ENCODE measurements at regions not wholly inside any gene's neighbourhood (a gene's known extent, or its start where the extent isn't known, plus 50 kb on each side); places are given as distances from the start of the nearest gene placed in this dataset.

GRCh38 chr3:87370007-87370406 is 93.6 kb upstream of the POU1F1 start:
- FAIRE-seq = no peak
- no peak for TF ChIP-seq POLR2A (IDR thresholded peaks at IDR 0.05; ENCODE audit: low read depth, low read length)
- no peak for TF ChIP-seq POLR2AphosphoS5 (IDR thresholded peaks at IDR 0.05; ENCODE audit: low read depth, low read length)
- no peak for TF ChIP-seq TAF1 (IDR thresholded peaks at IDR 0.05; ENCODE audit: borderline replicate concordance, low read depth, low read length)
- no peak for DNase-seq (ENCODE audit: insufficient read length)

DNA sequence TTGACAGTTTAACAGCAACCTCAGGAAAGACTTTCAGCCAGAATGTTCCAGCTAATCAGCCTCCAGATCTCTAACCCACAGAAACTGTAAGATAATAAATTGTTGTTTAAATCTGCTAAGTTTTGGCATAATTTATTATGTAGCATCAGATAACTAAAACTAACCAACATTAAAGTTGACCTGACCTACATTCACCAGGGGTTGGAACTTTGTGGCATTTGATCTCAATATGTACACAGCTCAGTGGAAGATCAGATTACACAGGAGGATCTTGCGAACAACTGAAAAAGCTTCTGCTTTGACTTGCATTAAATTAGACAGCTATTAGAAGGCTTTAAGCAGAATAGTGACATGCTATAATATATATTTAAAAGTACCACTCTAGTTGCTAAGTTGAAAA is 91.4 kb upstream of the POU1F1 start:
- TF ChIP-seq TAF1 (IDR thresholded peaks at IDR 0.05; ENCODE audit: borderline replicate concordance, low read depth, low read length) = no peak
- no peak for TF ChIP-seq POLR2AphosphoS5 (IDR thresholded peaks at IDR 0.05; ENCODE audit: low read depth, low read length)
- no peak for TF ChIP-seq POLR2A (IDR thresholded peaks at IDR 0.05; ENCODE audit: low read depth, low read length)
- DNase-seq (ENCODE audit: insufficient read length) (no peak), FAIRE-seq (no peak)

GRCh38 chr3:87363721-87364120 is 87.3 kb upstream of the POU1F1 start:
- FAIRE-seq = no peak
- TF ChIP-seq TAF1 (IDR thresholded peaks at IDR 0.05; ENCODE audit: borderline replicate concordance, low read depth, low read length) (no peak), POLR2A (IDR thresholded peaks at IDR 0.05; ENCODE audit: low read depth, low read length) (no peak), POLR2AphosphoS5 (IDR thresholded peaks at IDR 0.05; ENCODE audit: low read depth, low read length) (no peak)
- no peak for DNase-seq (ENCODE audit: insufficient read length)

DNA sequence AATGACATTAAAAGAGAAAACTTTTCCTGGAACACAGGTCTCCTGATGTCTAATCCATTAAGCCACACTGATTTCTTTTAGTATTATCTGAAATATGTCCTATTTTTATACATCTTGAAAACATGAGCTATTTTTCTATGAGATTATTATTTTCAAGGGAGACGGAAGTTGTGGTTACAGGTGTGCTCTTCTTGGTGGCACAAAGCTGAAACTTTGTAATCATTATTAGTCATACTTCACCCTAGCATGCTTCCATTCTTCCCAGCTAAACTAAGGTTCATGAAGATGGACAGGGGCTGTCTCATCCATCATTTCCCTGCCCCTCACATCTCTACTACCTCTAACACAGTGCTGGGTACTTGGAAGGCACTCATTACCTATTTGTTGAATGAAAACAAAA is 85.6 kb upstream of the POU1F1 start:
- DNase-seq (ENCODE audit: insufficient read length) (no peak), FAIRE-seq (no peak)
- TF ChIP-seq POLR2A (IDR thresholded peaks at IDR 0.05; ENCODE audit: low read depth, low read length) (no peak), POLR2AphosphoS5 (IDR thresholded peaks at IDR 0.05; ENCODE audit: low read depth, low read length) (no peak), TAF1 (IDR thresholded peaks at IDR 0.05; ENCODE audit: borderline replicate concordance, low read depth, low read length) (no peak)

DNA sequence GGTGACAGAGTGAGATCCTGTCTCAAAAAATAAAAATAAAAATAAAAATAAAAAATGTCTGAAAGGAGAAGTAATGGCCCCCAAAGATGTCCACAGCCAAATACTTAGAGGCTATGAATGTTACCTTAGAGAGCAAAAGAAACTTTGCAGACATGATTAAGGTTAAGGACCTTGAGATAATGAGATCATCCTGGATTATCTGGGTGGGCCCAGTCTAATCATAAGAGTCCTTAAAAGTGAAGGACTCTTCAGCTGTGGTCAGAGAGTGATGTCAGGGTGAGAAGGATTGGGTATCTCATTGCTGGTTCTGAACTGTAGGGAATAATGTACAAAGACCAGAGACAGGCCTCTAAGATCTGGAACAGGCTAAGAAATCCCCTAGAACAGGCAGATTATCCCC is 84.9 kb upstream of the POU1F1 start:
- FAIRE-seq = no peak
- no peak for DNase-seq (ENCODE audit: insufficient read length)
- no peak for TF ChIP-seq POLR2AphosphoS5 (IDR thresholded peaks at IDR 0.05; ENCODE audit: low read depth, low read length)
- TF ChIP-seq TAF1 (IDR thresholded peaks at IDR 0.05; ENCODE audit: borderline replicate concordance, low read depth, low read length) = no peak
- TF ChIP-seq POLR2A (IDR thresholded peaks at IDR 0.05; ENCODE audit: low read depth, low read length) = no peak

- DNase-seq (ENCODE audit: insufficient read length) (no peak), FAIRE-seq (no peak)
- TF ChIP-seq TAF1 (IDR thresholded peaks at IDR 0.05; ENCODE audit: borderline replicate concordance, low read depth, low read length) (no peak), POLR2A (IDR thresholded peaks at IDR 0.05; ENCODE audit: low read depth, low read length) (no peak), POLR2AphosphoS5 (IDR thresholded peaks at IDR 0.05; ENCODE audit: low read depth, low read length) (no peak)
These were observed 83.4 kb upstream of the POU1F1 start for GRCh38 chr3:87359826-87360225.

DNA sequence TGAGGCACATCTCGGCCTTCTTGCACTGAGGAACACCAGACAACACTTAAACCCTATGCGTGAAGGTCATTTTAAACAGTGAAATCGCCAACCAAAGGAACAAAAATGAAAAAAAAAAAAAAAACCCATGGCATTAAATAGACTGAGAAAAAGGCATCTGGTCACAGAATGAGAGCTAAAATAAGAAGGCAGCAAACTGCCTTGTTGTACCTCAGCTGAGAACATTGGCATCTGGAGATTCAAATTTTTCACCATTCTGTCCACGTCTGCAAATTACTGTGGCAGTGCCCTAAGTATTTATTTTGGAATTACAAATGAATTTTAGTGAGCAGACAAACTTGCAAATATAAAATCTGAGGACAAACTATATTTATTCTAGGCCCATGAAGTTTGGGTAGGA is 82.6 kb upstream of the POU1F1 start:
- TF ChIP-seq POLR2AphosphoS5 (IDR thresholded peaks at IDR 0.05; ENCODE audit: low read depth, low read length) (no peak), TAF1 (IDR thresholded peaks at IDR 0.05; ENCODE audit: borderline replicate concordance, low read depth, low read length) (no peak), POLR2A (IDR thresholded peaks at IDR 0.05; ENCODE audit: low read depth, low read length) (no peak)
- no peak for FAIRE-seq
- no peak for DNase-seq (ENCODE audit: insufficient read length)

- DNase-seq (ENCODE audit: insufficient read length) (no peak), FAIRE-seq (no peak)
- TF ChIP-seq TAF1 (IDR thresholded peaks at IDR 0.05; ENCODE audit: borderline replicate concordance, low read depth, low read length) = no peak
- no peak for TF ChIP-seq POLR2A (IDR thresholded peaks at IDR 0.05; ENCODE audit: low read depth, low read length)
These were observed 81.7 kb upstream of the POU1F1 start for GRCh38 chr3:87358066-87358465.

DNA sequence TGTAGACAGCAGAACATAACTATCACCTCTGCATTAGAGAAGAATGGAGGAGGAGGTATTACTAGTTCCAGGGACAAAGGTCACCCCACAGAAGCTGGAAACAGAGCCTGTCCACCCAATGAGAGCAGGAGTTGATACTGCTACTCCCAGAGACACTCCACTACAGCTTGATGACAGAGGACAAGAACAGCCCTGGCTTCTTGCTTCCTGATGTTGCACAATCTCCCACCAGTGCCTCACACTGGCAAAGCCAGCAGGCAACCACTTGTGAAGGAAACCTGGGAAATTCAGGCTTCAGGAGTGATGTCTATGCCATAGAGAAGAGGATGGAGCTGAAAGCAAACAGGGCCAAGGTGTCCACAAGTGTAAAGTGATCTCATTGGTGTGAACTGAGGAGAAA is 78.0 kb upstream of the POU1F1 start:
- no peak for DNase-seq (ENCODE audit: insufficient read length)
- TF ChIP-seq POLR2A (IDR thresholded peaks at IDR 0.05; ENCODE audit: low read depth, low read length) (no peak), POLR2AphosphoS5 (IDR thresholded peaks at IDR 0.05; ENCODE audit: low read depth, low read length) (no peak), TAF1 (IDR thresholded peaks at IDR 0.05; ENCODE audit: borderline replicate concordance, low read depth, low read length) (no peak)
- no peak for FAIRE-seq

DNA sequence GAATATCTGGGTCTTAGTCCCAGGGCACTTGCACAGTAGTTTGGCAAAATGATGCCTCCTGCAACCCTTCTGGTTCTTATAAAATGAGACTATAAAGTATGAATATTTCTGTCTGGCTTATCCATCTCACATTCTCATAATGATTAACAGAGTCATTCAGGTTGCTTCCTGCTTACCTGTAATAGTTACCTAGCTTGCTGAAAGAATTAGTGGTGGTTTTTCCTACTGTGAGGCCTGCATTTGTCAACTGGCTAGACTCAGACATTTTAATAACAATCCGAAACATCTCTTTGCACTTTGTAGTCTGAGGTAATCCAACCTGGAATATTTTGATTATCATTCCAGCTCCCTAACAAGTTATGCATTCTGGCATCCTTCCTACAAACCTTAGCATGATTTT is 75.6 kb upstream of the POU1F1 start:
- FAIRE-seq (no peak), DNase-seq (ENCODE audit: insufficient read length) (no peak)
- no peak for TF ChIP-seq POLR2AphosphoS5 (IDR thresholded peaks at IDR 0.05; ENCODE audit: low read depth, low read length)
- TF ChIP-seq TAF1 (IDR thresholded peaks at IDR 0.05; ENCODE audit: borderline replicate concordance, low read depth, low read length) = no peak
- no peak for TF ChIP-seq POLR2A (IDR thresholded peaks at IDR 0.05; ENCODE audit: low read depth, low read length)

DNA sequence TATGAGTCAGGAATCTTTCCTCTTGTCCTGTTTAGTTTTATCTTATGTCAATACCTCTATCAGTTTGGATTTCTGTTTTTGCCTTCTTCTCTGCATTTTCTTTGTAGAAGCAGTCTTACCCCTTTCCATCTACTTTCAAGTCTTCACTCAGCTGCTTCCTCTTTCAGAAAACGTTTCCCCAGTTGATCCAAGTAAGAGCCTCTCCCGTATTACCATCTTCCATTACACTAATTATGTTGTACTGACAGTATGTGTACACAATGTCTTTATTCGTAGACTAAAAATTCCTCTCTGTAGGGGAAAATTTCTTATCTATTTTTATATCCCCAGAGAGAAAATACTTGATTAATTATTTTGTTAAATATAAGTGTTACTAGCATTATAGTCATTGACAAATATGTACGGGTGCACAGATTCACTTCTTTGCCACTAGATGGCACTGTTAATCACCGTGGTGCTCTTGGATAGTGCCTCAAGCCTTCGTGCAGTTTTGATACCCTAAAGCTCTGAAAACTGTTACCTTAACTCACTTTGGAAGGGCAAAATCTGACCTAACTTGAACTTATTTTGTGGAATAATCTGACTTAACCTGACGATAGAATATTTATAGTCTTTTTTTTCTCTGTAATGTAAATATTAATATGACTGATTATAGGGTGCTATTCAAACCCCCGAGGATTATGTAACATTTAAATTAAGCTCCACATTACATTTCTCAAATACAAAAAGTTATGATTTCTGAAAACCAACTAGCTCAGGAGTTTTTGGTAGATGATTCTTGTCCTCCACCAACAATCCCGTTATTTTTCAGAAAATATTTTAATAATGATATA is 74.2 kb upstream of the POU1F1 start:
- DNase-seq (ENCODE audit: insufficient read length) (no peak), FAIRE-seq (peak; percentile 81)
- TF ChIP-seq POLR2A (IDR thresholded peaks at IDR 0.05; ENCODE audit: low read depth, low read length) (no peak), POLR2AphosphoS5 (IDR thresholded peaks at IDR 0.05; ENCODE audit: low read depth, low read length) (no peak), TAF1 (IDR thresholded peaks at IDR 0.05; ENCODE audit: borderline replicate concordance, low read depth, low read length) (no peak)

- DNase-seq (ENCODE audit: insufficient read length) (no peak), FAIRE-seq (no peak)
- TF ChIP-seq POLR2A (IDR thresholded peaks at IDR 0.05; ENCODE audit: low read depth, low read length) (no peak), POLR2AphosphoS5 (IDR thresholded peaks at IDR 0.05; ENCODE audit: low read depth, low read length) (no peak), TAF1 (IDR thresholded peaks at IDR 0.05; ENCODE audit: borderline replicate concordance, low read depth, low read length) (no peak)
These were observed 73.4 kb upstream of the POU1F1 start for GRCh38 chr3:87349833-87350232.
